Mesenchymal stem cell (in vitro differentiated cells and primary cell): ENCODE measurements at regions not wholly inside any gene's neighbourhood (a gene's known extent, or its start where the extent isn't known, plus 50 kb on each side); places are given as distances from the start of the nearest gene placed in this dataset.

ENCODE experiments used
- DNase-seq: peaks from one replicate; pipeline ENCODE4 v3.0.0-alpha.2; 2013
- H2AFZ ChIP-seq: one replicate; pipeline ENCODE4 v1.6.1; 2013; ENCODE audit warnings: low read depth, mild to moderate bottlenecking, control low read depth, inconsistent platforms, low read length, moderate library complexity
- H2AK5ac ChIP-seq: 2 replicates; pipeline ENCODE4 v1.6.1; 2013; ENCODE audit warnings: low read length, moderate library complexity, mild to moderate bottlenecking, inconsistent platforms; ENCODE audit not compliant: severe bottlenecking
- H2BK120ac ChIP-seq: one replicate; pipeline ENCODE4 v1.6.1; 2013; ENCODE audit warnings: low read depth, mild to moderate bottlenecking, inconsistent platforms, low read length, moderate library complexity
- H2BK12ac ChIP-seq, 2 experiments: one replicate each; pipeline ENCODE4 v1.6.1; 2013; ENCODE audit warnings: inconsistent platforms in 2 of 2, low read length in 2 of 2, mild to moderate bottlenecking in 2 of 2, moderate library complexity in 2 of 2, control low read depth in 1 of 2
- H2BK15ac ChIP-seq: one replicate; pipeline ENCODE4 v1.6.1; 2013; ENCODE audit warnings: mild to moderate bottlenecking, low read depth, inconsistent platforms; ENCODE audit not compliant: poor library complexity, severe bottlenecking
- H2BK5ac ChIP-seq: 2 replicates; pipeline ENCODE4 v1.6.1; 2013; ENCODE audit warnings: low read depth, mild to moderate bottlenecking, low read length, control low read depth, inconsistent platforms; ENCODE audit not compliant: poor library complexity, severe bottlenecking
- H3K14ac ChIP-seq, 2 experiments: one replicate each; pipeline ENCODE4 v1.6.1; 2013; ENCODE audit warnings: inconsistent platforms in 2 of 2, low read length in 2 of 2, control low read depth in 1 of 2, mild to moderate bottlenecking in 1 of 2, moderate library complexity in 1 of 2
- H3K18ac ChIP-seq, 2 experiments: one replicate each; pipeline ENCODE4 v1.6.1; 2013; ENCODE audit warnings: inconsistent platforms in 2 of 2, low read length in 2 of 2, control low read depth in 1 of 2, low read depth in 1 of 2, mild to moderate bottlenecking in 1 of 2
- H3K23ac ChIP-seq, 2 experiments: one replicate each; pipeline ENCODE4 v1.6.1; 2013; ENCODE audit warnings: inconsistent platforms in 2 of 2, low read length in 2 of 2, mild to moderate bottlenecking in 2 of 2, moderate library complexity in 2 of 2, control low read depth in 1 of 2
- H3K27ac ChIP-seq: 2 replicates; pipeline ENCODE4 v1.5.1; 2013; ENCODE audit warnings: mild to moderate bottlenecking, moderate library complexity, low read length, control low read depth, inconsistent platforms; ENCODE audit not compliant: poor library complexity, severe bottlenecking
- H3K27me3 ChIP-seq, 2 experiments: 2 replicates each; pipeline versions ENCODE4 v1.6.1 to v1.7.0; 2013; ENCODE audit warnings: low read length in 2 of 2, mild to moderate bottlenecking in 2 of 2, moderate library complexity in 2 of 2, control low read depth in 1 of 2, inconsistent platforms in 1 of 2; ENCODE audit not compliant: control insufficient read depth in 1 of 2, insufficient read depth in 1 of 2
- H3K36me3 ChIP-seq, 2 experiments: 2 replicates each; pipeline versions ENCODE4 v1.6.1 to v1.7.0; 2013; ENCODE audit warnings: low read length in 2 of 2, control low read depth in 1 of 2, inconsistent platforms in 1 of 2, low read depth in 1 of 2, mild to moderate bottlenecking in 1 of 2; ENCODE audit not compliant: insufficient read depth in 2 of 2, control insufficient read depth in 1 of 2
- H3K4ac ChIP-seq, 2 experiments: one replicate each; pipeline ENCODE4 v1.6.1; 2013; ENCODE audit warnings: inconsistent platforms in 2 of 2, low read length in 2 of 2, mild to moderate bottlenecking in 2 of 2, moderate library complexity in 2 of 2, control low read depth in 1 of 2, low read depth in 1 of 2
- H3K4me1 ChIP-seq: 2 replicates; pipeline ENCODE4 v1.6.1; 2013; ENCODE audit warnings: low read depth, low read length, control low read depth; ENCODE audit not compliant: control insufficient read depth, insufficient read depth
- H3K4me2 ChIP-seq: 2 replicates; pipeline ENCODE4 v1.6.1; 2013; ENCODE audit warnings: low read length, mild to moderate bottlenecking, inconsistent platforms; ENCODE audit not compliant: poor library complexity, severe bottlenecking
- H3K4me3 ChIP-seq, 2 experiments: 2 replicates each; pipeline versions ENCODE4 v1.5.1 to v1.7.0; 2013; ENCODE audit warnings: low read length in 2 of 2, mild to moderate bottlenecking in 2 of 2, control low read depth in 1 of 2, low read depth in 1 of 2; ENCODE audit not compliant: insufficient read depth in 1 of 2
- H3K79me1 ChIP-seq: replicated peaks from 2 replicates; pipeline ENCODE4 v1.6.1; 2013; ENCODE audit warnings: mild to moderate bottlenecking, control low read depth, low read length, inconsistent platforms; ENCODE audit not compliant: poor library complexity, severe bottlenecking
- H3K9ac ChIP-seq: 2 replicates; pipeline ENCODE4 v1.7.0; 2013; ENCODE audit warnings: mild to moderate bottlenecking, low read length, moderate library complexity
- H3K9me3 ChIP-seq: 2 replicates; pipeline ENCODE4 v1.7.0; 2013; ENCODE audit warnings: mild to moderate bottlenecking, low read length; ENCODE audit not compliant: control insufficient read depth
- H4K8ac ChIP-seq: one replicate; pipeline ENCODE4 v1.6.1; 2013; ENCODE audit warnings: inconsistent platforms, mild to moderate bottlenecking, low read length, moderate library complexity
- H4K91ac ChIP-seq: one replicate; pipeline ENCODE4 v1.6.1; 2013; ENCODE audit warnings: mild to moderate bottlenecking, low read length, inconsistent platforms
- WGBS: methylation state at CpG from one replicate; pipeline ENCODE4 v1.1.7; 2013; ENCODE audit warnings: mixed read lengths; 5-methylcytosine and 5-hydroxymethylcytosine counted together

- H3K36me3 ChIP-seq, result no peaks in the 10 kb centered on the region
- H3K9ac ChIP-seq, result no peak overlapping the region
- peaks cover 44% of the 10 kb centered on the region for H3K9me3 ChIP-seq
- H4K8ac ChIP-seq, result no peak overlapping the region
- no peak overlapping the region for H3K14ac ChIP-seq
- H2BK15ac ChIP-seq, result no peak overlapping the region
- no peak overlapping the region for H4K91ac ChIP-seq
- H3K4ac ChIP-seq, result no peak overlapping the region
- H2BK12ac ChIP-seq, result no peak overlapping the region
- H3K4me2 ChIP-seq, result no peak overlapping the region
- H3K27ac ChIP-seq, result no peak overlapping the region
- no peak overlapping the region for H3K23ac ChIP-seq
- no peak for DNase-seq
- H3K18ac ChIP-seq, result no peak overlapping the region
- no peak overlapping the region for H2AK5ac ChIP-seq
- H3K27me3 ChIP-seq, result no peaks in the 10 kb centered on the region
- no peak overlapping the region for H2BK120ac ChIP-seq
- H2AFZ ChIP-seq, result no peak overlapping the region
- H3K4me1 ChIP-seq, result no peaks in the 10 kb centered on the region
- no peak overlapping the region for H3K4me3 ChIP-seq
- WGBS, result no CpG with 5 or more reads among the region's 1 CpG
- H3K79me1 ChIP-seq, result no peaks in the 10 kb centered on the region
- H2BK5ac ChIP-seq, result no peak overlapping the region
Measured at GRCh38 chr3:26521261-26521660, 101.3 kb upstream of the LRRC3B start.

DNA sequence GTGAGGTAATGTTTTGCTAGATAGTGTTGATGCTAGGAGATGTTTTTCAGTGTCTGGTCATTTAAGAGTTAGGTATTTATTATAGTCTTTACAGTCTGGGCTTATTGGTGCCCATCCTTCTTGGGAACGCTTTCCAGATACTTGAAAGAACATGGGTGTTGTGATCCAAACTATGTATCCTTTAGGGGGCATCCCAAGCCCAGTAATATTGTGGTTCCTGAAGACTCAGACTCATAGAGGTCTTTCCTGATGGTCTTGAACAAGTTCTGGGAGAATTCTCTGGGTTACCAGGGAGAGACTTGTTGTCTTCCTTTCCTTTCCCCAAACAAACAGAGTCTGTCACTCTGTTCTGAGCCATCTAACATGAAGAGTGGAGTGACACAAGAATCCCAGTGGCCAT, 99.7 kb upstream of the LRRC3B start:
- Histone ChIP-seq H4K8ac (no peak overlapping the region), H3K4ac (no peak overlapping the region), H3K18ac (no peak overlapping the region), H2AFZ (no peak overlapping the region), H3K27me3 (no peaks in the 10 kb centered on the region), H3K23ac (no peak overlapping the region), H2BK12ac (no peak overlapping the region), H2BK5ac (no peak overlapping the region), H3K4me2 (no peak overlapping the region), H3K4me1 (no peaks in the 10 kb centered on the region), H3K36me3 (no peaks in the 10 kb centered on the region), H3K27ac (no peak overlapping the region), H3K4me3 (no peak overlapping the region), H3K9me3 (peaks cover 44% of the 10 kb centered on the region), H2BK120ac (no peak overlapping the region), H2AK5ac (no peak overlapping the region), H4K91ac (no peak overlapping the region), H2BK15ac (no peak overlapping the region), H3K79me1 (no peaks in the 10 kb centered on the region), H3K9ac (no peak overlapping the region), H3K14ac (no peak overlapping the region)
- WGBS, result 66% methylated on average over 1 of the region's 1 CpG
- DNase-seq, result no peak

GRCh38 chr3:26525013-26525412, 97.6 kb upstream of the LRRC3B start:
- Histone ChIP-seq H4K91ac (no peak overlapping the region), H3K9me3 (peaks cover 44% of the 10 kb centered on the region), H2AFZ (no peak overlapping the region), H3K79me1 (no peaks in the 10 kb centered on the region), H3K4ac (no peak overlapping the region), H2BK12ac (no peak overlapping the region), H3K14ac (no peak overlapping the region), H3K4me1 (no peaks in the 10 kb centered on the region), H3K27me3 (no peaks in the 10 kb centered on the region), H3K36me3 (no peaks in the 10 kb centered on the region), H3K4me3 (no peak overlapping the region), H2BK5ac (no peak overlapping the region), H3K23ac (no peak overlapping the region), H3K4me2 (no peak overlapping the region), H3K27ac (no peak overlapping the region), H4K8ac (no peak overlapping the region), H2AK5ac (no peak overlapping the region), H3K9ac (no peak overlapping the region), H3K18ac (no peak overlapping the region), H2BK120ac (no peak overlapping the region), H2BK15ac (no peak overlapping the region)
- WGBS, result 100% methylated on average over 2 of the region's 2 CpGs
- no peak for DNase-seq

- Histone ChIP-seq H2BK120ac (no peak overlapping the region), H3K27me3 (no peaks in the 10 kb centered on the region), H2BK15ac (no peak overlapping the region), H3K4me1 (no peaks in the 10 kb centered on the region), H3K9ac (no peak overlapping the region), H4K91ac (no peak overlapping the region), H3K14ac (no peak overlapping the region), H3K4ac (no peak overlapping the region), H3K9me3 (peaks cover 6% of the 10 kb centered on the region), H3K23ac (no peak overlapping the region), H2AK5ac (no peak overlapping the region), H3K4me3 (no peak overlapping the region), H3K4me2 (no peak overlapping the region), H3K79me1 (no peaks in the 10 kb centered on the region), H3K18ac (no peak overlapping the region), H2AFZ (no peak overlapping the region), H3K27ac (no peak overlapping the region), H2BK5ac (no peak overlapping the region), H4K8ac (no peak overlapping the region), H2BK12ac (no peak overlapping the region), H3K36me3 (no peaks in the 10 kb centered on the region)
- no peak for DNase-seq
- WGBS, result no CpG with 5 or more reads among the region's 2 CpGs
Measured at GRCh38 chr3:26535151-26535550, 87.4 kb upstream of the LRRC3B start.
